Testis (tissue), 2 donors: ENCODE measurements at regions not wholly inside any gene's neighbourhood (a gene's known extent, or its start where the extent isn't known, plus 50 kb on each side); places are given as distances from the start of the nearest gene placed in this dataset.
"Not testable (repeated sequence)": the region's sequence is repeated elsewhere in the genome, so short reads cannot be mapped to it uniquely, and the experiment has no call there.

Source experiments
- CTCF ChIP-seq, 3 experiments: fragments of 450-650 bp in 2 of 3; fragments of 200-600 bp in 1 of 3; sonication (generic) in 1 of 3; IDR thresholded peaks; one replicate each; pipeline ENCODE4 v1.5.1; 2016 to 2019; ENCODE audit warnings: antibody characterized with exemption in 3 of 3, mild to moderate bottlenecking in 2 of 3, moderate library complexity in 1 of 3
- POLR2A ChIP-seq: fragments of 450-650 bp; IDR thresholded peaks from one replicate; pipeline ENCODE4 v1.6.1; 2017; ENCODE audit warnings: antibody characterized with exemption, mild to moderate bottlenecking, moderate library complexity

GRCh38 chr2:37746011-37746410, 74.6 kb upstream of the CDC42EP3 start:
- TF ChIP-seq CTCF (IDR thresholded peaks at IDR 0.05); POLR2A: not testable (repeated sequence)
